22Rv1 (cell line): ENCODE measurements at regions not wholly inside any gene's neighbourhood (a gene's known extent, or its start where the extent isn't known, plus 50 kb on each side); places are given as distances from the start of the nearest gene placed in this dataset.

Experiments used
- ZFX ChIP-seq: fragments of 450-650 bp; IDR thresholded peaks from 2 replicates; pipeline ENCODE4 v1.6.1; 2017; ENCODE audit warnings: antibody characterized with exemption, borderline replicate concordance
- TF ChIP-seq, protein P1 (sequence below): fragments of 450-650 bp; IDR thresholded peaks from 2 replicates; pipeline ENCODE4 v1.5.1; 2017; ENCODE audit warnings: mild to moderate bottlenecking

DNA sequence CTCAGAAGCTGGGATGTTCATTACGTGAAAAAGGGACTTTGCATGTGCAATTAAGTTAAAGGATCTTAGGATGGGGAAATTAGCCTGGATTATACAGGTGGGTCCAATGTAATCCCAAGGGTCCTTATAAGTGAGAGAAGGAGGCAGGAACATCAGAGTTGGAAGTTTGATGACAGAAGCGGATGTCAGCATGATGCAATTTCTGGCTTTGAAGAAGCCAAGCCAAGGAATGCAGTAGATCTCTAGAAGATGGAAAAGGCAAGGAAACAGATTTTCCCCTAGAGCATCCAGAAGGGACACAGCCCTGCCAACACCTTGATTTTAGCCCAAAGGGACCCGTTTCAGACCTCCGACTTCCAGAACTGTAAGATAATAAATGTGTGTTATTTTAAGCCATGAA lies 136.4 kb downstream of the LNPK start:
- TF ChIP-seq, protein P1, sequence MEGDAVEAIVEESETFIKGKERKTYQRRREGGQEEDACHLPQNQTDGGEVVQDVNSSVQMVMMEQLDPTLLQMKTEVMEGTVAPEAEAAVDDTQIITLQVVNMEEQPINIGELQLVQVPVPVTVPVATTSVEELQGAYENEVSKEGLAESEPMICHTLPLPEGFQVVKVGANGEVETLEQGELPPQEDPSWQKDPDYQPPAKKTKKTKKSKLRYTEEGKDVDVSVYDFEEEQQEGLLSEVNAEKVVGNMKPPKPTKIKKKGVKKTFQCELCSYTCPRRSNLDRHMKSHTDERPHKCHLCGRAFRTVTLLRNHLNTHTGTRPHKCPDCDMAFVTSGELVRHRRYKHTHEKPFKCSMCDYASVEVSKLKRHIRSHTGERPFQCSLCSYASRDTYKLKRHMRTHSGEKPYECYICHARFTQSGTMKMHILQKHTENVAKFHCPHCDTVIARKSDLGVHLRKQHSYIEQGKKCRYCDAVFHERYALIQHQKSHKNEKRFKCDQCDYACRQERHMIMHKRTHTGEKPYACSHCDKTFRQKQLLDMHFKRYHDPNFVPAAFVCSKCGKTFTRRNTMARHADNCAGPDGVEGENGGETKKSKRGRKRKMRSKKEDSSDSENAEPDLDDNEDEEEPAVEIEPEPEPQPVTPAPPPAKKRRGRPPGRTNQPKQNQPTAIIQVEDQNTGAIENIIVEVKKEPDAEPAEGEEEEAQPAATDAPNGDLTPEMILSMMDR: no peak
- TF ChIP-seq ZFX: no peak
